Panc1 (cell line): ENCODE measurements at regions not wholly inside any gene's neighbourhood (a gene's known extent, or its start where the extent isn't known, plus 50 kb on each side); places are given as distances from the start of the nearest gene placed in this dataset.

Experiments used
- ATAC-seq: fragments of 200-7000 bp; cut with Tn5 transposase; 2 replicates; pipeline ENCODE4 v1.9.1; 2020; ENCODE audit warnings: mild to moderate bottlenecking, moderate library complexity
- BruUV-seq: library from RNA; stranded (reverse); fragments of 400-500 nt; replicated peaks from 2 replicates; lab custom pipeline; 2021; lab: Mats Ljungman, UMichigan
- CTCF ChIA-PET: fragments of 300-600 bp; sonication (Branson Sonifier 250); formaldehyde crosslinking; loops from one replicate; lab custom pipeline; 2022; ENCODE audit warnings: antibody characterized with exemption; lab: Charles Lee
- POLR2A ChIA-PET: fragments of 300-600 bp; sonication (Branson Sonifier 250); formaldehyde crosslinking; loops from one replicate; lab custom pipeline; 2022; ENCODE audit warnings: antibody characterized with exemption; lab: Charles Lee
- DNase-seq: peaks from one replicate; pipeline ENCODE4 v3.0.0-alpha.2; 2010; ENCODE audit warnings: low read depth, low spot score
- H3K27ac ChIP-seq: 2 replicates; pipeline ENCODE4 v1.5.1; 2011; ENCODE audit warnings: mild to moderate bottlenecking, low read length, inconsistent platforms
- H3K27me3 ChIP-seq: fragments of 200-500 bp; sonication (Bioruptor generic); 2 replicates; pipeline ENCODE4 v1.6.0; 2014; ENCODE audit warnings: low read length, inconsistent platforms; ENCODE audit not compliant: control insufficient read depth, insufficient read depth
- H3K36me3 ChIP-seq: fragments of 200-500 bp; sonication (Bioruptor generic); 2 replicates; pipeline ENCODE4 v1.5.1; 2014; ENCODE audit warnings: inconsistent platforms, mild to moderate bottlenecking, low read length, moderate library complexity; ENCODE audit not compliant: control insufficient read depth, insufficient read depth
- H3K4me1 ChIP-seq: 2 replicates; pipeline ENCODE4 v1.5.1; 2011; ENCODE audit warnings: inconsistent platforms, mild to moderate bottlenecking, low read length, moderate library complexity; ENCODE audit not compliant: control insufficient read depth, insufficient read depth
- H3K4me3 ChIP-seq, 2 experiments: 2 replicates each; pipeline ENCODE4 v1.5.1; 2011 to 2012; ENCODE audit warnings: low read depth in 2 of 2, low read length in 2 of 2, mild to moderate bottlenecking in 2 of 2, inconsistent platforms in 1 of 2, moderate library complexity in 1 of 2
- H3K9me3 ChIP-seq: fragments of 200-500 bp; sonication (Bioruptor generic); 2 replicates; pipeline ENCODE4 v1.5.1; 2014; ENCODE audit warnings: low read depth, mild to moderate bottlenecking, inconsistent platforms, low read length, moderate library complexity; ENCODE audit not compliant: control insufficient read depth, insufficient read depth
- POLR2AphosphoS5 ChIP-seq: IDR thresholded peaks from 2 replicates; pipeline ENCODE4 v1.6.1; 2012; ENCODE audit warnings: mild to moderate bottlenecking, low read depth, low read length, moderate library complexity
- SIN3A ChIP-seq: IDR thresholded peaks from 2 replicates; pipeline ENCODE4 v1.6.1; 2012; ENCODE audit warnings: low read depth, mild to moderate bottlenecking, low read length, moderate library complexity, borderline replicate concordance; ENCODE audit not compliant: insufficient read depth
- TCF7L2 ChIP-seq: IDR thresholded peaks from 2 replicates; pipeline ENCODE4 v1.6.1; 2011; ENCODE audit warnings: mild to moderate bottlenecking, low read depth, low read length, inconsistent platforms
- in situ Hi-C: cut with HindIII; loops from 2 replicates; pipeline ENCODE4 v1.10.0; 2016; ENCODE audit warnings: low sequenced_read_pairs, low pct_unique_long_range_greater_than_20kb
- intact Hi-C: fragments of 100-400 bp; cut with micrococcal nuclease; formaldehyde crosslinking; loops from one replicate; pipeline ENCODE4 v1.10.0; 2022; ENCODE audit not compliant: unreplicated experiment
- TF ChIP-seq, protein P1 (sequence below): fragments of 450-650 bp; IDR thresholded peaks from 2 replicates; pipeline ENCODE4 v1.5.1; 2017; ENCODE audit warnings: mild to moderate bottlenecking
- TF ChIP-seq, protein P2 (sequence below), 2 experiments: IDR thresholded peaks; 2 replicates each; pipeline ENCODE4 v1.6.1; 2011 to 2012; ENCODE audit warnings: low read depth in 2 of 2, control low read depth in 1 of 2, low read length in 1 of 2, mild to moderate bottlenecking in 1 of 2, moderate library complexity in 1 of 2; ENCODE audit not compliant: insufficient read depth in 1 of 2

DNA sequence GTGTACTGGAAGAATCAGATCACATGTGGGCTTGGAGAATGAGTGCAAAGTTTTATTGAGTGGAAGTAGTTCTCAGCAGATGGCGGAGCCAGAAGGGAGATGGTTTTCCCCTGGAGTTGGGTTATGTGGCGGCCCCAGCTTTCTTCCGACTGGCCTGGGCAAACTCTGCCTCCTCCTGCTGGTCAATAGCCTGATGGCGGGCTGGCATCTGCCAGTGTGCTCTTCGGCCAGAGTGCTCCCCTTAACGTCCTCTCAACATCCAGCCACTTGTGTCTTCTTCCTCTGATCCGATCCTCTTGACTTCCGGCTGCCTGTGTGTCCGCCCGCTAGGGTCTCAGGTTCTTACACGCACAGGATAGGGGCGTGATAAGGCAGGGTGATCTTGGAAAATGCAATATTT, 741.3 kb downstream of the RNF144A start:
- TF ChIP-seq, protein P1, sequence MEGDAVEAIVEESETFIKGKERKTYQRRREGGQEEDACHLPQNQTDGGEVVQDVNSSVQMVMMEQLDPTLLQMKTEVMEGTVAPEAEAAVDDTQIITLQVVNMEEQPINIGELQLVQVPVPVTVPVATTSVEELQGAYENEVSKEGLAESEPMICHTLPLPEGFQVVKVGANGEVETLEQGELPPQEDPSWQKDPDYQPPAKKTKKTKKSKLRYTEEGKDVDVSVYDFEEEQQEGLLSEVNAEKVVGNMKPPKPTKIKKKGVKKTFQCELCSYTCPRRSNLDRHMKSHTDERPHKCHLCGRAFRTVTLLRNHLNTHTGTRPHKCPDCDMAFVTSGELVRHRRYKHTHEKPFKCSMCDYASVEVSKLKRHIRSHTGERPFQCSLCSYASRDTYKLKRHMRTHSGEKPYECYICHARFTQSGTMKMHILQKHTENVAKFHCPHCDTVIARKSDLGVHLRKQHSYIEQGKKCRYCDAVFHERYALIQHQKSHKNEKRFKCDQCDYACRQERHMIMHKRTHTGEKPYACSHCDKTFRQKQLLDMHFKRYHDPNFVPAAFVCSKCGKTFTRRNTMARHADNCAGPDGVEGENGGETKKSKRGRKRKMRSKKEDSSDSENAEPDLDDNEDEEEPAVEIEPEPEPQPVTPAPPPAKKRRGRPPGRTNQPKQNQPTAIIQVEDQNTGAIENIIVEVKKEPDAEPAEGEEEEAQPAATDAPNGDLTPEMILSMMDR: no peak
- TF ChIP-seq SIN3A (no peak), TCF7L2 (no peak), POLR2AphosphoS5 (no peak)
- TF ChIP-seq, protein P2, sequence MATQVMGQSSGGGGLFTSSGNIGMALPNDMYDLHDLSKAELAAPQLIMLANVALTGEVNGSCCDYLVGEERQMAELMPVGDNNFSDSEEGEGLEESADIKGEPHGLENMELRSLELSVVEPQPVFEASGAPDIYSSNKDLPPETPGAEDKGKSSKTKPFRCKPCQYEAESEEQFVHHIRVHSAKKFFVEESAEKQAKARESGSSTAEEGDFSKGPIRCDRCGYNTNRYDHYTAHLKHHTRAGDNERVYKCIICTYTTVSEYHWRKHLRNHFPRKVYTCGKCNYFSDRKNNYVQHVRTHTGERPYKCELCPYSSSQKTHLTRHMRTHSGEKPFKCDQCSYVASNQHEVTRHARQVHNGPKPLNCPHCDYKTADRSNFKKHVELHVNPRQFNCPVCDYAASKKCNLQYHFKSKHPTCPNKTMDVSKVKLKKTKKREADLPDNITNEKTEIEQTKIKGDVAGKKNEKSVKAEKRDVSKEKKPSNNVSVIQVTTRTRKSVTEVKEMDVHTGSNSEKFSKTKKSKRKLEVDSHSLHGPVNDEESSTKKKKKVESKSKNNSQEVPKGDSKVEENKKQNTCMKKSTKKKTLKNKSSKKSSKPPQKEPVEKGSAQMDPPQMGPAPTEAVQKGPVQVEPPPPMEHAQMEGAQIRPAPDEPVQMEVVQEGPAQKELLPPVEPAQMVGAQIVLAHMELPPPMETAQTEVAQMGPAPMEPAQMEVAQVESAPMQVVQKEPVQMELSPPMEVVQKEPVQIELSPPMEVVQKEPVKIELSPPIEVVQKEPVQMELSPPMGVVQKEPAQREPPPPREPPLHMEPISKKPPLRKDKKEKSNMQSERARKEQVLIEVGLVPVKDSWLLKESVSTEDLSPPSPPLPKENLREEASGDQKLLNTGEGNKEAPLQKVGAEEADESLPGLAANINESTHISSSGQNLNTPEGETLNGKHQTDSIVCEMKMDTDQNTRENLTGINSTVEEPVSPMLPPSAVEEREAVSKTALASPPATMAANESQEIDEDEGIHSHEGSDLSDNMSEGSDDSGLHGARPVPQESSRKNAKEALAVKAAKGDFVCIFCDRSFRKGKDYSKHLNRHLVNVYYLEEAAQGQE (IDR thresholded peaks at IDR 0.05; ENCODE audit: insufficient read depth in 1 of 2, low read depth in 2 of 2, low read length in 1 of 2): no peak
- no peak for ATAC-seq
- Histone ChIP-seq H3K27me3 (no peaks in the 10 kb centered on the region), H3K36me3 (no peaks in the 10 kb centered on the region), H3K27ac (no peak overlapping the region), H3K4me3 (no peak overlapping the region), H3K4me1 (no peaks in the 10 kb centered on the region), H3K9me3 (no peaks in the 10 kb centered on the region)
- ChIA-PET POLR2A (no interaction called here), CTCF (no interaction called here)
- in situ Hi-C loops (no loop called here), intact Hi-C loops (no loop called here)
- no peak for DNase-seq
- BruUV-seq: no TSS peak

DNA sequence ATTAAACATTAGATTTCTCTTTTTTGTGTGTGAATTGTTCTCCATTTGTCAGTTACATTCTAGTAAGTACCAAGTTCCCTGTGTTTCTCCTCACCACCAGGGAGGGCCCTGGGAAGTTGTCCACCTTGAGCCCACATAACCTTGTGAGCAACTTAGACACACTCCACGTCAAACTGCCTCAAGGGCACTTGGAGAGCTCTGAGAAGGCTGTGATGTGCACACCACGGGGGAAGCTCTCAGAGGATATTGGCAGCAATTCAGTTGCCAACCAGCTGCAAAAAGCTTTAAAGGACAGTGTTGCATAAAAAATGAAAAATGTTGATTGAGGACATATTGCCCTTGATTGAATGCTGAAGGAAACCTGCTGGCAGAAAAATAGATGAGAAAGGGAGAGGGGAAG, 743.6 kb downstream of the RNF144A start:
- POLR2A ChIA-PET: no interaction called here
- no peak overlapping the region for H3K4me3 ChIP-seq
- H3K9me3 ChIP-seq: no peaks in the 10 kb centered on the region
- DNase-seq (no peak), ATAC-seq (no peak)
- TF ChIP-seq POLR2AphosphoS5 (no peak), TCF7L2 (no peak), SIN3A (no peak)
- TF ChIP-seq, protein P1: no peak
- TF ChIP-seq, protein P2 (IDR thresholded peaks at IDR 0.05; ENCODE audit: insufficient read depth in 1 of 2, low read depth in 2 of 2, low read length in 1 of 2): no peak
- H3K4me1 ChIP-seq: no peaks in the 10 kb centered on the region
- no peaks in the 10 kb centered on the region for H3K36me3 ChIP-seq
- H3K27ac ChIP-seq: no peak overlapping the region
- no TSS peak for BruUV-seq
- in situ Hi-C loops: no loop called here
- no peaks in the 10 kb centered on the region for H3K27me3 ChIP-seq
- CTCF ChIA-PET: no interaction called here
- intact Hi-C loops: no loop called here
